ENCODE measurements at regions not wholly inside any gene's neighbourhood (a gene's known extent, or its start where the extent isn't known, plus 50 kb on each side); places are given as distances from the start of the nearest gene placed in this dataset.

- H3K27ac ChIP-seq (ENCODE audit: low read depth, low read length): no peak overlapping the region
- H3K9ac ChIP-seq (ENCODE audit: low read length): no peak overlapping the region
- no peaks in the 10 kb centered on the region for H3K9me3 ChIP-seq (ENCODE audit: control insufficient read depth, insufficient read depth, low read depth, low read length)
- H3K36me3 ChIP-seq (ENCODE audit: control insufficient read depth, insufficient read depth, low read length): no peaks in the 10 kb centered on the region
- H3K27me3 ChIP-seq (ENCODE audit: control insufficient read depth, insufficient read depth, low read length): peaks cover 33% of the 10 kb centered on the region
- H3K4me1 ChIP-seq (ENCODE audit: control insufficient read depth, insufficient read depth, low read length): no peaks in the 10 kb centered on the region
- H3K4me3 ChIP-seq (ENCODE audit: low read depth, low read length): no peak overlapping the region
Measured at GRCh38 chr11:30116512-30116911, 99.7 kb upstream of the KCNA4 start.

DNA sequence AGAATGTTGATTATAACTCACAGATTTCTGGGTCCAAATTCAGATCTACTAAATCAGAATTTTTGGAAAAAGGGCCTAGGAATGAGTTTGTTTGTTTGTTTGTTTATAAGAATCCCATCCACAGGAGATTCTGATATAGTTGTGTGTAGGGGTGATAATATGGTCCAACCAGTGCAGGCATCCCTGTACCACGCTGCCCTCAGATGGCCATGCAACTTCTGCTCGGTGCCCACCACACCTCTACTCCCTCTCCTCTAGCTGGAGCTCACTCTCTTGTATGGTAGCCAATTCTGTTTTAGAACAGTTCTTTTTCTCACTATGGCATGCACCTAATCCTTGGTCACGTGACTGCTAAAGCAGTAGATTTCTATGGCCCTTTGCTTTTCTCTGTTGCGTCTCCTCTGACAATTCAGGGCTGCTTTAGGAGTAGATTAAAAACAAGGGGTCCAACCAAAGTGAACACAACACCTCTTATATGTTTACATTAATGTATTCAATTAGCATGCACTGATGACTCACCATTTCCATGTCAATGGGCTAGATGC is 103.3 kb upstream of the KCNA4 start:
- Histone ChIP-seq H3K9ac (ENCODE audit: low read length) (no peak overlapping the region), H3K36me3 (ENCODE audit: control insufficient read depth, insufficient read depth, low read length) (no peaks in the 10 kb centered on the region), H3K9me3 (ENCODE audit: control insufficient read depth, insufficient read depth, low read depth, low read length) (no peaks in the 10 kb centered on the region), H3K27me3 (ENCODE audit: control insufficient read depth, insufficient read depth, low read length) (peaks cover 5% of the 10 kb centered on the region), H3K4me1 (ENCODE audit: control insufficient read depth, insufficient read depth, low read length) (no peaks in the 10 kb centered on the region), H3K27ac (ENCODE audit: low read depth, low read length) (no peak overlapping the region), H3K4me3 (ENCODE audit: low read depth, low read length) (no peak overlapping the region)

- Histone ChIP-seq H3K27me3 (ENCODE audit: control insufficient read depth, insufficient read depth, low read length) (peaks cover 14% of the 10 kb centered on the region), H3K4me1 (ENCODE audit: control insufficient read depth, insufficient read depth, low read length) (no peaks in the 10 kb centered on the region), H3K9me3 (ENCODE audit: control insufficient read depth, insufficient read depth, low read depth, low read length) (no peaks in the 10 kb centered on the region), H3K4me3 (ENCODE audit: low read depth, low read length) (no peak overlapping the region), H3K36me3 (ENCODE audit: control insufficient read depth, insufficient read depth, low read length) (no peaks in the 10 kb centered on the region), H3K27ac (ENCODE audit: low read depth, low read length) (no peak overlapping the region), H3K9ac (ENCODE audit: low read length) (no peak overlapping the region)
Measured at GRCh38 chr11:30125456-30125855, 105.4 kb upstream of the FSHB start.

GRCh38 chr11:30128269-30128932 is 102.4 kb upstream of the FSHB start:
- Histone ChIP-seq H3K9ac (ENCODE audit: low read length) (no peak overlapping the region), H3K4me1 (ENCODE audit: control insufficient read depth, insufficient read depth, low read length) (no peaks in the 10 kb centered on the region), H3K36me3 (ENCODE audit: control insufficient read depth, insufficient read depth, low read length) (no peaks in the 10 kb centered on the region), H3K27ac (ENCODE audit: low read depth, low read length) (no peak overlapping the region), H3K27me3 (ENCODE audit: control insufficient read depth, insufficient read depth, low read length) (peaks cover 14% of the 10 kb centered on the region), H3K9me3 (ENCODE audit: control insufficient read depth, insufficient read depth, low read depth, low read length) (no peaks in the 10 kb centered on the region), H3K4me3 (ENCODE audit: low read depth, low read length) (no peak overlapping the region)

GRCh38 chr11:30131535-30131934 is 99.3 kb upstream of the FSHB start:
- H3K27me3 ChIP-seq (ENCODE audit: control insufficient read depth, insufficient read depth, low read length): 0 out of 2 replicates have a peak, but pooled peaks cover 4% of the 10 kb centered on the region
- H3K27ac ChIP-seq (ENCODE audit: low read depth, low read length): no peak overlapping the region
- H3K4me3 ChIP-seq (ENCODE audit: low read depth, low read length): no peak overlapping the region
- no peaks in the 10 kb centered on the region for H3K9me3 ChIP-seq (ENCODE audit: control insufficient read depth, insufficient read depth, low read depth, low read length)
- no peak overlapping the region for H3K9ac ChIP-seq (ENCODE audit: low read length)
- no peaks in the 10 kb centered on the region for H3K36me3 ChIP-seq (ENCODE audit: control insufficient read depth, insufficient read depth, low read length)
- H3K4me1 ChIP-seq (ENCODE audit: control insufficient read depth, insufficient read depth, low read length): no peaks in the 10 kb centered on the region

DNA sequence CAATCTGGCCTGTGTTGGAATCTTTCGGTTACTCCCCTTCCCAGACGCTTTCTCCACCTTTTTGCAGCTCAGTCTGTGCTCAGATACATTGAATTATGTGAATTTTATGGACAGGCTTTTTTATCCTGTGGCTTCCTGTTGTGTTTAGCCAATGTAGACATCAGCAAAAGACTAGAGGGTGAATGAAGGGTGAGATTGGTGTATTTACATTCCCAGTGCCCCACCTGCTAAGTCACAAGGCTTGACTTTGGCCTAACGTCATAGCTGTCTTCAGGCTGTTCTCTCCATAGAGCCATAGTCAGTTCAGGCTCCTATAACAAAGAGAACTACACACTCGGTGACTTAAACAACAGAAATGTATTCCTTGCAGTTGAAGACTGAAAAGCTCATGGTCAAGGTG is 97.5 kb upstream of the FSHB start:
- no peaks in the 10 kb centered on the region for H3K36me3 ChIP-seq (ENCODE audit: control insufficient read depth, insufficient read depth, low read length)
- H3K9me3 ChIP-seq (ENCODE audit: control insufficient read depth, insufficient read depth, low read depth, low read length): no peaks in the 10 kb centered on the region

GRCh38 chr11:30143098-30143705 is 87.6 kb upstream of the FSHB start:
- no peak overlapping the region for H3K9ac ChIP-seq (ENCODE audit: low read length)
- peaks cover 4% of the 10 kb centered on the region for H3K27me3 ChIP-seq (ENCODE audit: control insufficient read depth, insufficient read depth, low read length)
- no peaks in the 10 kb centered on the region for H3K9me3 ChIP-seq (ENCODE audit: control insufficient read depth, insufficient read depth, low read depth, low read length)

More for the DNA sequence above, 97.5 kb upstream of the FSHB start:
- Histone ChIP-seq H3K4me1 (ENCODE audit: control insufficient read depth, insufficient read depth, low read length) (no peaks in the 10 kb centered on the region), H3K9ac (ENCODE audit: low read length) (no peak overlapping the region), H3K27ac (ENCODE audit: low read depth, low read length) (no peak overlapping the region), H3K4me3 (ENCODE audit: low read depth, low read length) (no peak overlapping the region), H3K27me3 (ENCODE audit: control insufficient read depth, insufficient read depth, low read length) (no peaks in the 10 kb centered on the region)

DNA sequence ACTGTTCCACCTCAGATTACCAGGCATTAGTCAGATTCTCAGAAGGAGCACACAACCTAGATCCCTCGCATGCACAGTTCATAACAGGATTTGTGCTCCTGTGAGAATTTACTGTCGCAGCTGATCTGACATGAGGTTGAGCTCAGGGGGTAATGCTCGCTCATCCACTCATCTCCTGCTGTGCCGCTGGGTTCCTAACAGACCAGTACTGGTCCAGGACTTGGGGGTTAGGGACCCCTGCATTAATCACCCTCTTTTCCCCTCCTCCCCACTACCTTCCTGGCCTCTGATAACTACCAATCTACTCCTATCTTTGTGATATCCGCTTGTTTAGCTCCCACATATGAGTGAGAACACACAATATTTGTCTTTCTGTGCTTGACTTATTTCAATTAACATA is 83.5 kb upstream of the FSHB start:
- no peak overlapping the region for H3K4me3 ChIP-seq (ENCODE audit: low read depth, low read length)
- H3K27ac ChIP-seq (ENCODE audit: low read depth, low read length): no peak overlapping the region
- H3K36me3 ChIP-seq (ENCODE audit: control insufficient read depth, insufficient read depth, low read length): no peaks in the 10 kb centered on the region
- peaks cover 4% of the 10 kb centered on the region for H3K27me3 ChIP-seq (ENCODE audit: control insufficient read depth, insufficient read depth, low read length)
- no peak overlapping the region for H3K9ac ChIP-seq (ENCODE audit: low read length)
- H3K9me3 ChIP-seq (ENCODE audit: control insufficient read depth, insufficient read depth, low read depth, low read length): no peaks in the 10 kb centered on the region
- H3K4me1 ChIP-seq (ENCODE audit: control insufficient read depth, insufficient read depth, low read length): peaks cover 5% of the 10 kb centered on the region; the same call in 1 of the 2 replicates

More at GRCh38 chr11:30143098-30143705, 87.6 kb upstream of the FSHB start:
- Histone ChIP-seq H3K27ac (ENCODE audit: low read depth, low read length) (no peak overlapping the region), H3K4me1 (ENCODE audit: control insufficient read depth, insufficient read depth, low read length) (no peaks in the 10 kb centered on the region), H3K36me3 (ENCODE audit: control insufficient read depth, insufficient read depth, low read length) (no peaks in the 10 kb centered on the region), H3K4me3 (ENCODE audit: low read depth, low read length) (no peak overlapping the region)

DNA sequence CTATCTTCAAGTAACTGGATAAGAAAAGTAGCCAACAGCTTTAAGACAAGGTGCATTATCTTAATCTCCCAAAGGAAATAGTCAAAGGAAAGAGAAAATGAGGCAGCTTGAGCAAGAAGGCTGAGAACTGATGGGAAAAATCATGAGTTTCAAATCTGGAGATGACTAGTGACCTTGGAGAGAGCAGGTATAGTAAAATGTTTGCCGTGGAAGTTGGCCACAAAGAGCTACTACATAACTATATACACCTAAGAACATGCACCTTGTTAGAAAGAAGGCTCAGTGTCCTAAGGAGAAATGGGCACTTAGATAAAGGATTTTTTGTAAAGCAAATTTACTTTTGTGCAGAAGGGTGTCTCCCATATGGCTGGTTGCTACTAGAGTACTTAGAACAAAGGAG is 80.8 kb upstream of the FSHB start:
- Histone ChIP-seq H3K27me3 (ENCODE audit: control insufficient read depth, insufficient read depth, low read length) (peaks cover 4% of the 10 kb centered on the region), H3K9ac (ENCODE audit: low read length) (no peak overlapping the region), H3K27ac (ENCODE audit: low read depth, low read length) (no peak overlapping the region), H3K4me1 (ENCODE audit: control insufficient read depth, insufficient read depth, low read length) (peaks cover 5% of the 10 kb centered on the region; the same call in 1 of the 2 replicates), H3K36me3 (ENCODE audit: control insufficient read depth, insufficient read depth, low read length) (no peaks in the 10 kb centered on the region), H3K4me3 (ENCODE audit: low read depth, low read length) (no peak overlapping the region), H3K9me3 (ENCODE audit: control insufficient read depth, insufficient read depth, low read depth, low read length) (no peaks in the 10 kb centered on the region)

- Histone ChIP-seq H3K27me3 (ENCODE audit: control insufficient read depth, insufficient read depth, low read length) (peaks cover 4% of the 10 kb centered on the region), H3K4me3 (ENCODE audit: low read depth, low read length) (no peak overlapping the region), H3K9ac (ENCODE audit: low read length) (no peak overlapping the region), H3K4me1 (ENCODE audit: control insufficient read depth, insufficient read depth, low read length) (peaks cover 5% of the 10 kb centered on the region; the same call in 1 of the 2 replicates), H3K9me3 (ENCODE audit: control insufficient read depth, insufficient read depth, low read depth, low read length) (no peaks in the 10 kb centered on the region), H3K27ac (ENCODE audit: low read depth, low read length) (no peak overlapping the region), H3K36me3 (ENCODE audit: control insufficient read depth, insufficient read depth, low read length) (no peaks in the 10 kb centered on the region)
Measured at GRCh38 chr11:30150425-30150824, 80.4 kb upstream of the FSHB start.

GRCh38 chr11:30153008-30153407 is 77.8 kb upstream of the FSHB start:
- H3K36me3 ChIP-seq (ENCODE audit: control insufficient read depth, insufficient read depth, low read length): no peaks in the 10 kb centered on the region
- no peak overlapping the region for H3K27ac ChIP-seq (ENCODE audit: low read depth, low read length)
- H3K9ac ChIP-seq (ENCODE audit: low read length): no peak overlapping the region
- no peak overlapping the region for H3K4me3 ChIP-seq (ENCODE audit: low read depth, low read length)
- peaks cover 5% of the 10 kb centered on the region; the same call in 1 of the 2 replicates for H3K4me1 ChIP-seq (ENCODE audit: control insufficient read depth, insufficient read depth, low read length)
- H3K27me3 ChIP-seq (ENCODE audit: control insufficient read depth, insufficient read depth, low read length): no peaks in the 10 kb centered on the region
- no peaks in the 10 kb centered on the region for H3K9me3 ChIP-seq (ENCODE audit: control insufficient read depth, insufficient read depth, low read depth, low read length)

All from HUES6 (cell line).